HEK293 (cell line): ENCODE measurements at regions not wholly inside any gene's neighbourhood (a gene's known extent, or its start where the extent isn't known, plus 50 kb on each side); places are given as distances from the start of the nearest gene placed in this dataset.

Source experiments
- CTCF ChIA-PET: fragments of 350-600 bp; formaldehyde crosslinking; extraction: SDS; loops from one replicate; lab custom pipeline; 2021; ENCODE audit warnings: antibody characterized with exemption; lab: Yijun Ruan, JAX
- POLR2A ChIA-PET: fragments of 300-600 bp; formaldehyde crosslinking; extraction: SDS; loops from one replicate; lab custom pipeline; 2020; ENCODE audit warnings: antibody characterized with exemption, inconsistent platforms; lab: Yijun Ruan, JAX
- H3K27ac ChIP-seq: fragments of 200-500 bp; sonication (Bioruptor generic); 2 replicates; pipeline ENCODE4 v1.5.1; 2014; ENCODE audit warnings: low read depth, low read length, control low read depth, inconsistent platforms; ENCODE audit errors: extremely low read depth
- H3K36me3 ChIP-seq, 2 experiments: fragments of 200-500 bp in 1 of 2; sonication (Bioruptor generic) in 1 of 2; 1 replicate in 1 of 2; 2 replicates in 1 of 2; pipeline ENCODE4 v1.5.1; 2014 to 2017; ENCODE audit warnings: inconsistent platforms in 2 of 2, low read length in 2 of 2; ENCODE audit not compliant: control insufficient read depth in 2 of 2, insufficient read depth in 1 of 2
- H3K4me1 ChIP-seq: fragments of 200-500 bp; sonication (Bioruptor generic); 2 replicates; pipeline ENCODE4 v1.5.1; 2014; ENCODE audit warnings: mild to moderate bottlenecking, low read length, inconsistent platforms; ENCODE audit not compliant: control insufficient read depth, insufficient read depth
- H3K4me3 ChIP-seq: 2 replicates; pipeline ENCODE4 v1.5.1; 2011; ENCODE audit warnings: low read depth, mild to moderate bottlenecking, control low read depth, low read length, moderate library complexity
- H3K9me3 ChIP-seq: fragments of 200-500 bp; sonication (Bioruptor generic); 2 replicates; pipeline ENCODE4 v1.5.1; 2014; ENCODE audit warnings: low read depth, low read length, inconsistent platforms; ENCODE audit not compliant: control insufficient read depth, insufficient read depth
- INSM2 ChIP-seq: fragments of 450-650 bp; formaldehyde crosslinking; IDR thresholded peaks from 2 replicates; pipeline ENCODE4 v1.5.1; 2016; ENCODE audit warnings: missing biosample characterization, missing genetic modification characterization
- KLF8 ChIP-seq: fragments of 450-650 bp; formaldehyde crosslinking; IDR thresholded peaks from 2 replicates; pipeline ENCODE4 v1.5.1; 2016; ENCODE audit warnings: missing biosample characterization, missing genetic modification characterization
- SP3 ChIP-seq: fragments of 450-650 bp; formaldehyde crosslinking; IDR thresholded peaks from 2 replicates; pipeline ENCODE4 v1.5.1; 2016; ENCODE audit warnings: missing biosample characterization, missing genetic modification characterization
- ZBTB6 ChIP-seq: fragments of 450-650 bp; formaldehyde crosslinking; IDR thresholded peaks from 2 replicates; pipeline ENCODE4 v1.5.1; 2017; ENCODE audit warnings: missing biosample characterization, missing genetic modification characterization
- ZEB2 ChIP-seq: fragments of 450-650 bp; formaldehyde crosslinking; IDR thresholded peaks from 2 replicates; pipeline ENCODE4 v1.5.1; 2016; ENCODE audit warnings: missing biosample characterization, missing genetic modification characterization
- ZFP3 ChIP-seq: fragments of 450-650 bp; formaldehyde crosslinking; IDR thresholded peaks from 2 replicates; pipeline ENCODE4 v1.5.1; 2016; ENCODE audit warnings: low read depth, missing biosample characterization, missing genetic modification characterization
- ZNF157 ChIP-seq: fragments of 450-650 bp; formaldehyde crosslinking; IDR thresholded peaks from 2 replicates; pipeline ENCODE4 v1.5.1; 2016; ENCODE audit warnings: missing biosample characterization, missing genetic modification characterization
- ZNF24 ChIP-seq: fragments of 450-650 bp; formaldehyde crosslinking; IDR thresholded peaks from 2 replicates; pipeline ENCODE4 v1.5.1; 2016; ENCODE audit warnings: missing biosample characterization, missing genetic modification characterization
- ZNF518A ChIP-seq: fragments of 450-650 bp; formaldehyde crosslinking; conservative IDR thresholded peaks from 2 replicates; pipeline ENCODE4 v1.5.1; 2016; ENCODE audit warnings: low read depth, missing biosample characterization, missing genetic modification characterization
- ZNF623 ChIP-seq: fragments of 450-650 bp; formaldehyde crosslinking; IDR thresholded peaks from 2 replicates; pipeline ENCODE4 v1.5.1; 2016; ENCODE audit warnings: missing biosample characterization, missing genetic modification characterization
- ZNF626 ChIP-seq: fragments of 450-650 bp; sonication (Bioruptor Pico); formaldehyde crosslinking; IDR thresholded peaks from 2 replicates; pipeline ENCODE4 v1.5.1; 2018; ENCODE audit warnings: missing biosample characterization, missing genetic modification characterization, inconsistent platforms
- ZNF701 ChIP-seq: fragments of 450-650 bp; formaldehyde crosslinking; IDR thresholded peaks from 2 replicates; pipeline ENCODE4 v1.5.1; 2016; ENCODE audit warnings: missing biosample characterization, missing genetic modification characterization
- TF ChIP-seq, protein P1 (sequence below): sonication (generic); formaldehyde crosslinking; IDR thresholded peaks from 2 replicates; pipeline ENCODE4 v1.8.1; 2022; ENCODE audit warnings: mild to moderate bottlenecking, moderate library complexity, missing genetic modification reagents
- TF ChIP-seq, protein P2 (sequence below): fragments of 450-650 bp; formaldehyde crosslinking; IDR thresholded peaks from 2 replicates; pipeline ENCODE4 v1.5.1; 2016; ENCODE audit warnings: missing biosample characterization, missing genetic modification characterization
- TF ChIP-seq, protein P3 (sequence below): fragments of 450-650 bp; formaldehyde crosslinking; IDR thresholded peaks from 2 replicates; pipeline ENCODE4 v1.5.1; 2016; ENCODE audit warnings: missing biosample characterization, missing genetic modification characterization

GRCh38 chr4:85086721-85087120, 120.2 kb upstream of the WDFY3 start (continued):
- TF ChIP-seq, protein P1, sequence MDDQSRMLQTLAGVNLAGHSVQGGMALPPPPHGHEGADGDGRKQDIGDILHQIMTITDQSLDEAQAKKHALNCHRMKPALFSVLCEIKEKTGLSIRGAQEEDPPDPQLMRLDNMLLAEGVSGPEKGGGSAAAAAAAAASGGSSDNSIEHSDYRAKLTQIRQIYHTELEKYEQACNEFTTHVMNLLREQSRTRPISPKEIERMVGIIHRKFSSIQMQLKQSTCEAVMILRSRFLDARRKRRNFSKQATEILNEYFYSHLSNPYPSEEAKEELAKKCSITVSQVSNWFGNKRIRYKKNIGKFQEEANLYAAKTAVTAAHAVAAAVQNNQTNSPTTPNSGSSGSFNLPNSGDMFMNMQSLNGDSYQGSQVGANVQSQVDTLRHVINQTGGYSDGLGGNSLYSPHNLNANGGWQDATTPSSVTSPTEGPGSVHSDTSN, result no peak
- TF ChIP-seq ZEB2 (tag by site-specific recombination) (no peak), ZFP3 (tag by site-specific recombination) (no peak), ZNF626 (tag by site-specific recombination) (no peak)

DNA sequence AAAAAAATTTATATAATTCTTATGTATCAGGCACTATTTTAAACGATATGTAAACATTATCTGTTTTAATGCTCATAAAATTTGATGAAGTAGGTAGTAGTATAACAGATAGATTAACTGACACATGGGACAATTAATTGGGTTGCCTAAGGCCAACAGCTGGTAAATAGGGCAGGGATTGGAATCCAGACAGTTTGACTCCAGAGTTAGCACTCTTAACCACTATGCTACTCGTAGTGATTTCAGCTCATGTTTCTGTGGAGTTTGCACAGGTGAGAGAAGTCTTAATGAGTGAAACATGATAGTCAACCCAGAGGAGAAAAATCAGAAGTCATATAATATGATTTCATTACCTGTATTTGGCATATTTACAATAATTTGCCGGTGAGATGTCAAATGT, 126.0 kb upstream of the WDFY3 start:
- TF ChIP-seq, protein P2, sequence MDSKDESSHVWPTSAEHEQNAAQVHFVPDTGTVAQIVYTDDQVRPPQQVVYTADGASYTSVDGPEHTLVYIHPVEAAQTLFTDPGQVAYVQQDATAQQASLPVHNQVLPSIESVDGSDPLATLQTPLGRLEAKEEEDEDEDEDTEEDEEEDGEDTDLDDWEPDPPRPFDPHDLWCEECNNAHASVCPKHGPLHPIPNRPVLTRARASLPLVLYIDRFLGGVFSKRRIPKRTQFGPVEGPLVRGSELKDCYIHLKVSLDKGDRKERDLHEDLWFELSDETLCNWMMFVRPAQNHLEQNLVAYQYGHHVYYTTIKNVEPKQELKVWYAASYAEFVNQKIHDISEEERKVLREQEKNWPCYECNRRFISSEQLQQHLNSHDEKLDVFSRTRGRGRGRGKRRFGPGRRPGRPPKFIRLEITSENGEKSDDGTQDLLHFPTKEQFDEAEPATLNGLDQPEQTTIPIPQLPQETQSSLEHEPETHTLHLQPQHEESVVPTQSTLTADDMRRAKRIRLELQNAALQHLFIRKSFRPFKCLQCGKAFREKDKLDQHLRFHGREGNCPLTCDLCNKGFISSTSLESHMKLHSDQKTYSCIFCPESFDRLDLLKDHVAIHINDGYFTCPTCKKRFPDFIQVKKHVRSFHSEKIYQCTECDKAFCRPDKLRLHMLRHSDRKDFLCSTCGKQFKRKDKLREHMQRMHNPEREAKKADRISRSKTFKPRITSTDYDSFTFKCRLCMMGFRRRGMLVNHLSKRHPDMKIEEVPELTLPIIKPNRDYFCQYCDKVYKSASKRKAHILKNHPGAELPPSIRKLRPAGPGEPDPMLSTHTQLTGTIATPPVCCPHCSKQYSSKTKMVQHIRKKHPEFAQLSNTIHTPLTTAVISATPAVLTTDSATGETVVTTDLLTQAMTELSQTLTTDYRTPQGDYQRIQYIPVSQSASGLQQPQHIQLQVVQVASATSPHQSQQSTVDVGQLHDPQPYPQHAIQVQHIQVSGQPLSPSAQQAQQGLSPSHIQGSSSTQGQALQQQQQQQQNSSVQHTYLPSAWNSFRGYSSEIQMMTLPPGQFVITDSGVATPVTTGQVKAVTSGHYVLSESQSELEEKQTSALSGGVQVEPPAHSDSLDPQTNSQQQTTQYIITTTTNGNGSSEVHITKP (tag by site-specific recombination), result no peak
- TF ChIP-seq ZNF701 (tag by site-specific recombination) (no peak), ZNF623 (no peak), SP3 (tag by site-specific recombination) (no peak)
- no peak overlapping the region for H3K27ac ChIP-seq
- H3K4me1 ChIP-seq, result no peaks in the 10 kb centered on the region
- POLR2A ChIA-PET, result no interaction called here
- H3K36me3 ChIP-seq, result no peaks in the 10 kb centered on the region
- H3K4me3 ChIP-seq, result no peak overlapping the region
- CTCF ChIA-PET, result no interaction called here
- no peaks in the 10 kb centered on the region for H3K9me3 ChIP-seq

DNA sequence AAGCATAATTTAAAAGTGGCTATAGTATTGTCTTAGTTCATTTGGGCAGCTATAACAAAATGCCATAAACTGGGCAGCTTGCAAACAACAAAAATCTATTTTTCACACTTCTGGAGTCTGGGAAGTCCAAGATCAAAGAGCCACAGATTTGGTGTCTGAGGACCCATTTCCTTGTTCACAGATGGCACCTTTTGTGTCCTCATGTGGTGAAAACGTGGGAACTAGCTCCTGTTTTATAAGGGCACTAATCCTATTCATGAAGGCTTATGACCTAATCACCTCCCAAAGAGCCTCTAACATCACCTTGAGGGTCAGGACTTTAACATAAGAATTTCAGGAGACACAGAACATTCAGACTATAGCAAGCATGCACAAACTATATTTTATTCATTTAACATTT, 126.5 kb upstream of the WDFY3 start:
- POLR2A ChIA-PET, result no interaction called here
- TF ChIP-seq ZNF157 (tag by site-specific recombination) (no peak), ZBTB6 (tag by site-specific recombination) (no peak)
- CTCF ChIA-PET, result no interaction called here
- H3K4me1 ChIP-seq, result no peaks in the 10 kb centered on the region
- no peak overlapping the region for H3K4me3 ChIP-seq
- no peaks in the 10 kb centered on the region for H3K36me3 ChIP-seq
- H3K27ac ChIP-seq, result no peak overlapping the region
- H3K9me3 ChIP-seq, result no peaks in the 10 kb centered on the region

GRCh38 chr4:85094735-85095134, 128.2 kb upstream of the WDFY3 start:
- no peak overlapping the region for H3K4me3 ChIP-seq
- H3K4me1 ChIP-seq, result no peaks in the 10 kb centered on the region
- ChIA-PET POLR2A (no interaction called here), CTCF (interaction anchor here (0.7 kb wide), 1 partner anchor 516 kb away, joined by 3 read pairs; no protein-coding TSS in a partner anchor)
- H3K36me3 ChIP-seq, result no peaks in the 10 kb centered on the region
- no peak overlapping the region for H3K27ac ChIP-seq
- H3K9me3 ChIP-seq, result no peaks in the 10 kb centered on the region
- TF ChIP-seq KLF8 (tag by site-specific recombination), result no peak
- TF ChIP-seq, protein P3, sequence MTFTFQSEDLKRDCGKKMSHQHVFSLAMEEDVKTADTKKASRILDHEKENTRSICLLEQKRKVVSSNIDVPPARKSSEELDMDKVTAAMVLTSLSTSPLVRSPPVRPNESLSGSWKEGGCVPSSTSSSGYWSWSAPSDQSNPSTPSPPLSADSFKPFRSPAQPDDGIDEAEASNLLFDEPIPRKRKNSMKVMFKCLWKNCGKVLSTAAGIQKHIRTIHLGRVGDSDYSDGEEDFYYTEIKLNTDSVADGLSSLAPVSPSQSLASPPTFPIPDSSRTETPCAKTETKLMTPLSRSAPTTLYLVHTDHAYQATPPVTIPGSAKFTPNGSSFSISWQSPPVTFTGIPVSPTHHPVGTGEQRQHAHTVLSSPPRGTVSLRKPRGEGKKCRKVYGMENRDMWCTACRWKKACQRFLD (tag by site-specific recombination), result no peak
- no peak for TF ChIP-seq INSM2 (tag by site-specific recombination)
- no peak for TF ChIP-seq ZNF24 (tag by site-specific recombination)
- TF ChIP-seq ZNF518A, result no peak
